ENCODE measurements at regions not wholly inside any gene's neighbourhood (a gene's known extent, or its start where the extent isn't known, plus 50 kb on each side); places are given as distances from the start of the nearest gene placed in this dataset.

DNA sequence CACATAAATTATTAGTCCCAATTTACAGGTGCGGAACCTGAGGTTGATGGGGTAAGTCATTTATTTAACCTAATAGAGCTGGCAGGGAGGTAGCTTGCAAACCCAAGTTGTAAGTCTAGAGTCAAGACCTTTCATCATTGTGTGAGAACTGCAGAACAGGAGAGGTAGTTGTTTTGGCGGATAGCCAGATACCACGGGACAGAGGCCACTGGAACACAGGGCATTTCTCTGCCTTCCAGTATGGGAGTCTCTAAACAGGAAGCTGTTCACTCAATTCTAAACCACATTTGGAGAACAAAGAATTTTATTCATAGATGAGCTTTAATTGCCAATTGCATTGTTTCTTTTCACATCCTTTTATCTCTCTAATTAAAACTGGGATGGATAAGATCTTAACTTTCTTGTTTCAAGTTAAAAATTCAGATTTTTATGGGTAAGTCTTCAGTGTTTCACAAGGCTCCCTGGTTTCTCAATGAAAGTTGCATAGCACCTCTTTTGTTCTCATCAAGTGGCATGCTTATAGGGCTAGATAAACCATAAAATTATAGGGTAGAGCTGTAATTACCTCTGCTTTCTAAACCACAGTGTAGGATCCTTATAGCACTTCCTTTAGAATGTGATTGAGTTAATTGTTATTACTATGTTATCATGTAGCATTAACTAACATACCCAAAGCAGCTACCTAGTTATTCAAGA is 489.0 kb downstream of the GATA3 start:
- no peak for TF ChIP-seq TOX (CRISPR knock-in tag; IDR thresholded peaks at IDR 0.05; ENCODE audit: borderline replicate concordance)
- TF ChIP-seq PPARA (CRISPR knock-in tag; IDR thresholded peaks at IDR 0.05; ENCODE audit: borderline replicate concordance), result no peak
- TF ChIP-seq ESRRG (CRISPR knock-in tag; IDR thresholded peaks at IDR 0.05), result no peak
- TF ChIP-seq, protein P1, sequence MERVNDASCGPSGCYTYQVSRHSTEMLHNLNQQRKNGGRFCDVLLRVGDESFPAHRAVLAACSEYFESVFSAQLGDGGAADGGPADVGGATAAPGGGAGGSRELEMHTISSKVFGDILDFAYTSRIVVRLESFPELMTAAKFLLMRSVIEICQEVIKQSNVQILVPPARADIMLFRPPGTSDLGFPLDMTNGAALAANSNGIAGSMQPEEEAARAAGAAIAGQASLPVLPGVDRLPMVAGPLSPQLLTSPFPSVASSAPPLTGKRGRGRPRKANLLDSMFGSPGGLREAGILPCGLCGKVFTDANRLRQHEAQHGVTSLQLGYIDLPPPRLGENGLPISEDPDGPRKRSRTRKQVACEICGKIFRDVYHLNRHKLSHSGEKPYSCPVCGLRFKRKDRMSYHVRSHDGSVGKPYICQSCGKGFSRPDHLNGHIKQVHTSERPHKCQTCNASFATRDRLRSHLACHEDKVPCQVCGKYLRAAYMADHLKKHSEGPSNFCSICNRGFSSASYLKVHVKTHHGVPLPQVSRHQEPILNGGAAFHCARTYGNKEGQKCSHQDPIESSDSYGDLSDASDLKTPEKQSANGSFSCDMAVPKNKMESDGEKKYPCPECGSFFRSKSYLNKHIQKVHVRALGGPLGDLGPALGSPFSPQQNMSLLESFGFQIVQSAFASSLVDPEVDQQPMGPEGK (CRISPR knock-in tag; IDR thresholded peaks at IDR 0.05; ENCODE audit: borderline replicate concordance), result no peak
- TF ChIP-seq ZNF8 (CRISPR knock-in tag; IDR thresholded peaks at IDR 0.05), result no peak
- TF ChIP-seq ARNTL (CRISPR knock-in tag; IDR thresholded peaks at IDR 0.05; ENCODE audit: borderline replicate concordance, low read depth), result no peak
- TF ChIP-seq BACH2 (CRISPR knock-in tag; IDR thresholded peaks at IDR 0.05; ENCODE audit: borderline replicate concordance), result no peak
- no peak for TF ChIP-seq ZNF565 (CRISPR knock-in tag; conservative IDR thresholded peaks at IDR 0.05; ENCODE audit: low read depth)
- no peak for TF ChIP-seq ISL1 (CRISPR knock-in tag; IDR thresholded peaks at IDR 0.05)
- TF ChIP-seq, protein P2, sequence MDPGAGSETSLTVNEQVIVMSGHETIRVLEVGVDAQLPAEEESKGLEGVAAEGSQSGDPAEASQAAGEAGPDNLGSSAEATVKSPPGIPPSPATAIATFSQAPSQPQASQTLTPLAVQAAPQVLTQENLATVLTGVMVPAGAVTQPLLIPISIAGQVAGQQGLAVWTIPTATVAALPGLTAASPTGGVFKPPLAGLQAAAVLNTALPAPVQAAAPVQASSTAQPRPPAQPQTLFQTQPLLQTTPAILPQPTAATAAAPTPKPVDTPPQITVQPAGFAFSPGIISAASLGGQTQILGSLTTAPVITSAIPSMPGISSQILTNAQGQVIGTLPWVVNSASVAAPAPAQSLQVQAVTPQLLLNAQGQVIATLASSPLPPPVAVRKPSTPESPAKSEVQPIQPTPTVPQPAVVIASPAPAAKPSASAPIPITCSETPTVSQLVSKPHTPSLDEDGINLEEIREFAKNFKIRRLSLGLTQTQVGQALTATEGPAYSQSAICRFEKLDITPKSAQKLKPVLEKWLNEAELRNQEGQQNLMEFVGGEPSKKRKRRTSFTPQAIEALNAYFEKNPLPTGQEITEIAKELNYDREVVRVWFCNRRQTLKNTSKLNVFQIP (CRISPR knock-in tag; IDR thresholded peaks at IDR 0.05; ENCODE audit: borderline replicate concordance, low read depth), result no peak
- TF ChIP-seq OSR1 (CRISPR knock-in tag; IDR thresholded peaks at IDR 0.05), result no peak
- TF ChIP-seq CSDC2 (CRISPR knock-in tag; IDR thresholded peaks at IDR 0.05), result no peak
- TF ChIP-seq GLIS3 (CRISPR knock-in tag; IDR thresholded peaks at IDR 0.05), result no peak
- TF ChIP-seq, protein P3, sequence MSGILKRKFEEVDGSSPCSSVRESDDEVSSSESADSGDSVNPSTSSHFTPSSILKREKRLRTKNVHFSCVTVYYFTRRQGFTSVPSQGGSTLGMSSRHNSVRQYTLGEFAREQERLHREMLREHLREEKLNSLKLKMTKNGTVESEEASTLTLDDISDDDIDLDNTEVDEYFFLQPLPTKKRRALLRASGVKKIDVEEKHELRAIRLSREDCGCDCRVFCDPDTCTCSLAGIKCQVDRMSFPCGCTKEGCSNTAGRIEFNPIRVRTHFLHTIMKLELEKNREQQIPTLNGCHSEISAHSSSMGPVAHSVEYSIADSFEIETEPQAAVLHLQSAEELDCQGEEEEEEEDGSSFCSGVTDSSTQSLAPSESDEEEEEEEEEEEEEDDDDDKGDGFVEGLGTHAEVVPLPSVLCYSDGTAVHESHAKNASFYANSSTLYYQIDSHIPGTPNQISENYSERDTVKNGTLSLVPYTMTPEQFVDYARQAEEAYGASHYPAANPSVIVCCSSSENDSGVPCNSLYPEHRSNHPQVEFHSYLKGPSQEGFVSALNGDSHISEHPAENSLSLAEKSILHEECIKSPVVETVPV (CRISPR knock-in tag; IDR thresholded peaks at IDR 0.05), result no peak
- no peak for TF ChIP-seq RARB (CRISPR knock-in tag; IDR thresholded peaks at IDR 0.05)
- TF ChIP-seq ZC3H10 (CRISPR knock-in tag; IDR thresholded peaks at IDR 0.05), result no peak
- no peak for TF ChIP-seq TCF4 (CRISPR knock-in tag; IDR thresholded peaks at IDR 0.05; ENCODE audit: borderline replicate concordance)
- no peak for TF ChIP-seq ZFP30 (CRISPR knock-in tag; IDR thresholded peaks at IDR 0.05)
- TF ChIP-seq, protein P4, sequence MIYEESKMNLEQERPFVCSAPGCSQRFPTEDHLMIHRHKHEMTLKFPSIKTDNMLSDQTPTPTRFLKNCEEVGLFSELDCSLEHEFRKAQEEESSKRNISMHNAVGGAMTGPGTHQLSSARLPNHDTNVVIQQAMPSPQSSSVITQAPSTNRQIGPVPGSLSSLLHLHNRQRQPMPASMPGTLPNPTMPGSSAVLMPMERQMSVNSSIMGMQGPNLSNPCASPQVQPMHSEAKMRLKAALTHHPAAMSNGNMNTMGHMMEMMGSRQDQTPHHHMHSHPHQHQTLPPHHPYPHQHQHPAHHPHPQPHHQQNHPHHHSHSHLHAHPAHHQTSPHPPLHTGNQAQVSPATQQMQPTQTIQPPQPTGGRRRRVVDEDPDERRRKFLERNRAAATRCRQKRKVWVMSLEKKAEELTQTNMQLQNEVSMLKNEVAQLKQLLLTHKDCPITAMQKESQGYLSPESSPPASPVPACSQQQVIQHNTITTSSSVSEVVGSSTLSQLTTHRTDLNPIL (CRISPR knock-in tag; IDR thresholded peaks at IDR 0.05; ENCODE audit: low read depth), result no peak
- ATAC-seq, result no peak

DNA sequence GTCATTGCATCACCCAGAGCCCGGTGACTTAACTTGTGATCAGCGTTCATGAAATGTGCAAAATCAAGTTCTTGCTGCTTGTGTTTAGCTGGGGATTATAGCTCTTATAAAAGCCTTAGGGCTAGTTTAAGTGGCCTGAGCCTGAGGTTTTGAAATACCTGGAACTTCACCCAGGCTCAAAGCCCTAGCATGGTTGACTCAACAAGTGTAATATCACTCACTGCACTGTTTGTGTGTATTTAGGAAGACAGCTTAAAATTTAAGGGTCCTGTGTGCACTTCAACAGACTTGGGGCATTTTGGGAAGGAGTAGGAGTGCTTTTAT is 489.5 kb downstream of the GATA3 start:
- no peak for ATAC-seq
- TF ChIP-seq, protein P1 (CRISPR knock-in tag; IDR thresholded peaks at IDR 0.05; ENCODE audit: borderline replicate concordance), result no peak
- TF ChIP-seq, protein P2 (CRISPR knock-in tag; IDR thresholded peaks at IDR 0.05; ENCODE audit: borderline replicate concordance, low read depth), result no peak
- no peak for TF ChIP-seq RARB (CRISPR knock-in tag; IDR thresholded peaks at IDR 0.05)
- no peak for TF ChIP-seq BACH2 (CRISPR knock-in tag; IDR thresholded peaks at IDR 0.05; ENCODE audit: borderline replicate concordance)
- TF ChIP-seq ZNF8 (CRISPR knock-in tag; IDR thresholded peaks at IDR 0.05), result no peak
- TF ChIP-seq, protein P4 (CRISPR knock-in tag; IDR thresholded peaks at IDR 0.05; ENCODE audit: low read depth), result no peak
- no peak for TF ChIP-seq ZNF565 (CRISPR knock-in tag; conservative IDR thresholded peaks at IDR 0.05; ENCODE audit: low read depth)
- TF ChIP-seq TCF4 (CRISPR knock-in tag; IDR thresholded peaks at IDR 0.05; ENCODE audit: borderline replicate concordance), result no peak
- no peak for TF ChIP-seq ZC3H10 (CRISPR knock-in tag; IDR thresholded peaks at IDR 0.05)
- no peak for TF ChIP-seq SNAI2 (CRISPR knock-in tag; IDR thresholded peaks at IDR 0.05)
